GM18867 (cell line): ENCODE measurements at regions not wholly inside any gene's neighbourhood (a gene's known extent, or its start where the extent isn't known, plus 50 kb on each side); places are given as distances from the start of the nearest gene placed in this dataset.
"Not testable (repeated sequence)": the region's sequence is repeated elsewhere in the genome, so short reads cannot be mapped to it uniquely, and the experiment has no call there.

ENCODE experiments used
- ATAC-seq: cut with Tn5 transposase; IDR thresholded peaks from one replicate; pipeline ENCODE4 v1.9.1; 2021; ENCODE audit warnings: mild to moderate bottlenecking, moderate library complexity; ENCODE audit not compliant: unreplicated experiment

- ATAC-seq, result no peak
These were observed 161.2 kb upstream of the CHD1 start for GRCh38 chr5:99089822-99090549.

- ATAC-seq, result no peak
These were observed 159.5 kb upstream of the CHD1 start for GRCh38 chr5:99088309-99088708.

GRCh38 chr5:99083197-99083596 is 154.4 kb upstream of the CHD1 start:
- ATAC-seq, result no peak

- no peak for ATAC-seq
These were observed 152.9 kb upstream of the CHD1 start for GRCh38 chr5:99081711-99082110.

GRCh38 chr5:99076723-99077640 is 148.2 kb upstream of the CHD1 start:
- ATAC-seq, result peak; percentile 96

GRCh38 chr5:99072846-99073245 is 144.0 kb upstream of the CHD1 start:
- no peak for ATAC-seq

GRCh38 chr5:99070822-99071221 is 142.0 kb upstream of the CHD1 start:
- ATAC-seq, result no peak

GRCh38 chr5:99070362-99070761 is 141.6 kb upstream of the CHD1 start:
- no peak for ATAC-seq

- ATAC-seq, result peak; percentile 90
These were observed 140.3 kb upstream of the CHD1 start for GRCh38 chr5:99068944-99069650.

GRCh38 chr5:99063737-99064136 is 134.9 kb upstream of the CHD1 start:
- no peak for ATAC-seq

GRCh38 chr5:99061711-99062110 is 132.9 kb upstream of the CHD1 start:
- ATAC-seq, result no peak

- no peak for ATAC-seq
These were observed 132.5 kb upstream of the CHD1 start for GRCh38 chr5:99061299-99061698.

GRCh38 chr5:99060306-99061261 is 131.8 kb upstream of the CHD1 start:
- peak; percentile 65 for ATAC-seq

- ATAC-seq, result peak; percentile 82
These were observed 130.9 kb upstream of the CHD1 start for GRCh38 chr5:99059685-99060084.

- ATAC-seq, result no peak
These were observed 129.7 kb upstream of the CHD1 start for GRCh38 chr5:99058466-99058865.

- ATAC-seq, result peak; percentile 54
These were observed 126.2 kb upstream of the CHD1 start for GRCh38 chr5:99054972-99055371.

GRCh38 chr5:99045871-99046270 is 117.1 kb upstream of the CHD1 start:
- no peak for ATAC-seq

- ATAC-seq, result not testable (repeated sequence)
These were observed 114.5 kb upstream of the CHD1 start for GRCh38 chr5:99043257-99043656.

- no peak for ATAC-seq
These were observed 108.9 kb upstream of the CHD1 start for GRCh38 chr5:99037668-99038067.

- no peak for ATAC-seq
These were observed 107.1 kb upstream of the CHD1 start for GRCh38 chr5:99035942-99036341.
